PFSK-1 (cell line): ENCODE measurements at regions not wholly inside any gene's neighbourhood (a gene's known extent, or its start where the extent isn't known, plus 50 kb on each side); places are given as distances from the start of the nearest gene placed in this dataset.

Experiments
- FOXP2 ChIP-seq: optimal IDR thresholded peaks from 2 replicates; pipeline ENCODE3; 2011; ENCODE audit warnings: borderline replicate concordance, control low read depth, inconsistent platforms; ENCODE audit not compliant: insufficient read depth; ENCODE audit errors: extremely low read length, extremely low read depth
- POLR2AphosphoS5 ChIP-seq: IDR thresholded peaks from 2 replicates; pipeline ENCODE4 v1.6.1; 2012; ENCODE audit warnings: low read depth, mild to moderate bottlenecking, control low read depth, low read length, moderate library complexity
- REST ChIP-seq, 2 experiments: IDR thresholded peaks; 2 replicates each; pipeline versions ENCODE4 v1.6.1 to v1.8.0; 2011 to 2012; ENCODE audit warnings: low read depth in 2 of 2, low read length in 2 of 2, control low read depth in 1 of 2, inconsistent platforms in 1 of 2, mild to moderate bottlenecking in 1 of 2, moderate library complexity in 1 of 2; ENCODE audit not compliant: insufficient read depth in 1 of 2
- SIN3A ChIP-seq: IDR thresholded peaks from 2 replicates; pipeline ENCODE4 v1.6.1; 2012; ENCODE audit warnings: mild to moderate bottlenecking, low read length, moderate library complexity, borderline replicate concordance; ENCODE audit not compliant: insufficient read depth
- TAF1 ChIP-seq: IDR thresholded peaks from 2 replicates; pipeline ENCODE4 v1.6.1; 2012; ENCODE audit warnings: low read length, control low read depth, borderline replicate concordance; ENCODE audit not compliant: insufficient read depth

DNA sequence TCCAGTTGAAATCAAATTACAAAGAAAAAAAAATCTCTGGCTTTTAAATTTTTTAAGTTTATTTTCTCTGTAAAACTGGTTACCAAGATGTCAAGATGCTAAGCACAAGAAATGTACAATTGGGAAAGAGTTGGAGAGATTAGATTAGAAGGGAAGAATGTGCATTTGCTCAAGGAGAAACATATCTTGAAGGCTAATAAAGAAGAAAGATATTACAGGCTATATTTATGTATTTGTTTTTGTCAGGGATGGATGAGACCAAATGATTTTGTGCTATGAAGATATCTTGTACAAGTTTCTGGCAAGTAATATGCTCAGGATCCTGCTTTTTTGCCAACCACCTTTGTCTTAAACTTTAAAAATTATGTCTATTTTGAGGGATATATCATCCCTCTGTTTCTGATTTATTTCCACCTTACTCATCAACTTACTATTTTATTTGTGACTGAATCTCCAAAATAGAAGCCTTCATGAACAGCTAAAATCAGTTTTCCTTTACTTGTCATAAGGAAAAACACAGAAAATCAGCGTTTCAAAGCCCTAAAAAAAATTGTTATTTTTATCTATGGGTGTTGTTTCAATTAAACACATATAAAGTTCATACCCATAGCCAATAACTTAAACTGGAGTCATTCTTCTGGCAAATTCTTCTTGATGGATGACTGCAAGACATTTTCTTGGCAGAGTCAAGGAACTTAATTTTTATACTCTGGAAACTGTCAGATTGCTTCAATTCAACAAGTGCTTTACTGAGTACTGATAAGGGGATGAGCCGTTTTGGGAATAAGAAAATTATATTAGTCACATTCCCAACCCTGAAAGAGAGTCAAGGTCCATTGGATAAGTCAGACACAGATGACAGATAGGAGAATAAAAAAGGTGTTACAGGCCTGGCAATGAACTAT, 141.8 kb downstream of the CTH start:
- TF ChIP-seq SIN3A: no peak
- no peak for TF ChIP-seq POLR2AphosphoS5
- no peak for TF ChIP-seq TAF1
- TF ChIP-seq REST (IDR thresholded peaks at IDR 0.05; ENCODE audit: insufficient read depth in 1 of 2, low read depth in 2 of 2, low read length in 2 of 2): no peak
- TF ChIP-seq FOXP2: no peak

DNA sequence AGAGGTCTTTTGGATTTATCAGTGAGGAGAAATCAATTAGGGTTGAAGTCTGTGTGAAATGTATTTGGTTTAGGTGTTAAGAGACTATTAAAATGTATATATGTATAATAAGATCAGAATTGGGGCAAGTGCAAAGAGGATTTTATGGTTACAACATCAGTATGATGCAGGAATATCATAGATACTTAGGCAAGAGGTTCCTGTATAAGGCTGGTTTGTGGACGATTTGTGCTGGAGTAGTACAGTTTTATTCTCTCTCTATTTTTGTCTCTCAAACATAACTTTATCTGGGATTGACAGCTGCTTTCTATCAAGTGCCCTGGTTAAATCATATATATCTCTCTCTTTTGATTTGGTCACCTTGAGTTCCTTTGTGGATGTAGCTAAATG, 142.5 kb downstream of the CTH start:
- TF ChIP-seq POLR2AphosphoS5 (no peak), SIN3A (no peak), TAF1 (no peak), REST (IDR thresholded peaks at IDR 0.05; ENCODE audit: insufficient read depth in 1 of 2, low read depth in 2 of 2, low read length in 2 of 2) (no peak), FOXP2 (no peak)

GRCh38 chr1:70554341-70554740, 143.3 kb downstream of the CTH start:
- TF ChIP-seq TAF1 (no peak), REST (IDR thresholded peaks at IDR 0.05; ENCODE audit: insufficient read depth in 1 of 2, low read depth in 2 of 2, low read length in 2 of 2) (no peak)

- no peak for TF ChIP-seq FOXP2
- TF ChIP-seq REST (IDR thresholded peaks at IDR 0.05; ENCODE audit: insufficient read depth in 1 of 2, low read depth in 2 of 2, low read length in 2 of 2): no peak
- no peak for TF ChIP-seq POLR2AphosphoS5
- TF ChIP-seq SIN3A: no peak
- TF ChIP-seq TAF1: no peak
Measured at GRCh38 chr1:70556541-70556940, 145.5 kb downstream of the CTH start.

DNA sequence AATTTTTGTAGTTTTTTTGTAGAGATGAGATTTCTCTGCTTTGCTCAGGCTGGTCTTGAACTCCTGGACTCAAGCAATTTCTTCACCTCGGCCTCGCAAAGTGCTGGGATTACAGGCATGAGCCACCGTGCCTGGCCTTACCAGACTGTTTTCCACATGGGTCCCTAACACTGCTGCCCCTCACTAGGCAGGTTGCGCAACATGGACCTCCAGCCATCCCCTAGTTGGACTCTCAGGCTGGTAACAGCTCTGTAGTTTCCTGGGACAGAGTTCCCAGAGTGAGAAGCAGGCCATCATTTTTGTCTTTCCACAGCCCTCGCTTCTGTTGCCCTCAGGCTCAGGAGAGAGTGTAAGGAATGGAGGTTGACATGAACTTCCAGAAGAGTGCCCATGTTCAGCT, 156.1 kb downstream of the CTH start:
- TF ChIP-seq TAF1: no peak
- no peak for TF ChIP-seq FOXP2
- TF ChIP-seq POLR2AphosphoS5: no peak
